SK-N-SH (cell line): ENCODE measurements at regions not wholly inside any gene's neighbourhood (a gene's known extent, or its start where the extent isn't known, plus 50 kb on each side); places are given as distances from the start of the nearest gene placed in this dataset.
"Not testable (repeated sequence)": the region's sequence is repeated elsewhere in the genome, so short reads cannot be mapped to it uniquely, and the experiment has no call there.

Source experiments
- NRF1 ChIP-seq: IDR thresholded peaks from 2 replicates; pipeline ENCODE4 v1.6.1; 2012; ENCODE audit warnings: low read depth, mild to moderate bottlenecking, low read length
- SIN3A ChIP-seq: IDR thresholded peaks from 2 replicates; pipeline ENCODE4 v1.6.1; 2012; ENCODE audit warnings: low read depth, mild to moderate bottlenecking, low read length, moderate library complexity, borderline replicate concordance
- YY1 ChIP-seq: IDR thresholded peaks from 2 replicates; pipeline ENCODE4 v1.4.0; 2012; ENCODE audit warnings: low read depth, mild to moderate bottlenecking
- TF ChIP-seq, protein P1 (sequence below): fragments of 200-600 bp; sonication (generic); IDR thresholded peaks from 2 replicates; pipeline ENCODE4 v1.6.1; 2017; ENCODE audit warnings: antibody characterized with exemption, mild to moderate bottlenecking, moderate library complexity
- TF ChIP-seq, protein P2 (sequence below): IDR thresholded peaks from 2 replicates; pipeline ENCODE4; 2012
- TF ChIP-seq, protein P3 (sequence below): IDR thresholded peaks from 2 replicates; pipeline ENCODE4 v1.4.0; 2012; ENCODE audit warnings: low read depth

DNA sequence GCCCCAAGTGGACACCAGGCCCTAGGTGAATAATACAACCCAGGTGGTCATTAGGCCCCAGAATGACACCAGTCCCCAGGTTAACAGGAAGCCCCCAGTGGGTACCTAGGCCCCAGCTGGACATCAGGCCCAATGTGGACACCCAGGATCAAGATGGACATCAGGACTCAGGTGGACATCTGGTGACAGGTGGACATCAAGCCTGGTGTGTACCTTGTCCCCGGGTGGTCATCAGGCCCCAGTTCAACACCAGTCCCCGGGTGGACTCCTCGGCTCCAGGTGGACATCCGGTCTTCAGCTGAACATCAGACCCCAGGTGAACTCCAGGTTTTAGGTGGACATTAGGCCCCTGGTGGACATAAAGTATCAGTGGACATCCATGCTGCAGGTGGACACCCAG, 524.6 kb downstream of the FOXD4L4 start:
- not testable (repeated sequence) for TF ChIP-seq SIN3A, NRF1, YY1
- TF ChIP-seq, protein P1, sequence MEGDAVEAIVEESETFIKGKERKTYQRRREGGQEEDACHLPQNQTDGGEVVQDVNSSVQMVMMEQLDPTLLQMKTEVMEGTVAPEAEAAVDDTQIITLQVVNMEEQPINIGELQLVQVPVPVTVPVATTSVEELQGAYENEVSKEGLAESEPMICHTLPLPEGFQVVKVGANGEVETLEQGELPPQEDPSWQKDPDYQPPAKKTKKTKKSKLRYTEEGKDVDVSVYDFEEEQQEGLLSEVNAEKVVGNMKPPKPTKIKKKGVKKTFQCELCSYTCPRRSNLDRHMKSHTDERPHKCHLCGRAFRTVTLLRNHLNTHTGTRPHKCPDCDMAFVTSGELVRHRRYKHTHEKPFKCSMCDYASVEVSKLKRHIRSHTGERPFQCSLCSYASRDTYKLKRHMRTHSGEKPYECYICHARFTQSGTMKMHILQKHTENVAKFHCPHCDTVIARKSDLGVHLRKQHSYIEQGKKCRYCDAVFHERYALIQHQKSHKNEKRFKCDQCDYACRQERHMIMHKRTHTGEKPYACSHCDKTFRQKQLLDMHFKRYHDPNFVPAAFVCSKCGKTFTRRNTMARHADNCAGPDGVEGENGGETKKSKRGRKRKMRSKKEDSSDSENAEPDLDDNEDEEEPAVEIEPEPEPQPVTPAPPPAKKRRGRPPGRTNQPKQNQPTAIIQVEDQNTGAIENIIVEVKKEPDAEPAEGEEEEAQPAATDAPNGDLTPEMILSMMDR: not testable (repeated sequence)
- TF ChIP-seq, protein P2, sequence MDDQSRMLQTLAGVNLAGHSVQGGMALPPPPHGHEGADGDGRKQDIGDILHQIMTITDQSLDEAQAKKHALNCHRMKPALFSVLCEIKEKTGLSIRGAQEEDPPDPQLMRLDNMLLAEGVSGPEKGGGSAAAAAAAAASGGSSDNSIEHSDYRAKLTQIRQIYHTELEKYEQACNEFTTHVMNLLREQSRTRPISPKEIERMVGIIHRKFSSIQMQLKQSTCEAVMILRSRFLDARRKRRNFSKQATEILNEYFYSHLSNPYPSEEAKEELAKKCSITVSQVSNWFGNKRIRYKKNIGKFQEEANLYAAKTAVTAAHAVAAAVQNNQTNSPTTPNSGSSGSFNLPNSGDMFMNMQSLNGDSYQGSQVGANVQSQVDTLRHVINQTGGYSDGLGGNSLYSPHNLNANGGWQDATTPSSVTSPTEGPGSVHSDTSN: not testable (repeated sequence)
- TF ChIP-seq, protein P3, sequence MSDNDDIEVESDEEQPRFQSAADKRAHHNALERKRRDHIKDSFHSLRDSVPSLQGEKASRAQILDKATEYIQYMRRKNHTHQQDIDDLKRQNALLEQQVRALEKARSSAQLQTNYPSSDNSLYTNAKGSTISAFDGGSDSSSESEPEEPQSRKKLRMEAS: not testable (repeated sequence)
